IMR-90 (cell line): ENCODE measurements at regions not wholly inside any gene's neighbourhood (a gene's known extent, or its start where the extent isn't known, plus 50 kb on each side); places are given as distances from the start of the nearest gene placed in this dataset.

Experiments
- ATAC-seq: fragments of 200-7000 bp; cut with Tn5 transposase; 2 replicates; pipeline ENCODE4 v1.9.1; 2020; ENCODE audit warnings: low read depth, mild to moderate bottlenecking, moderate library complexity
- BruUV-seq: library from RNA; stranded (reverse); fragments of 400-500 nt; replicated peaks from 2 replicates; lab custom pipeline; 2021; lab: Mats Ljungman, UMichigan
- CTCF ChIA-PET: fragments of 300-600 bp; formaldehyde crosslinking; extraction: SDS; loops from one replicate; lab custom pipeline; 2021; ENCODE audit warnings: antibody characterized with exemption; lab: Yijun Ruan, JAX
- POLR2A ChIA-PET: fragments of 300-600 bp; sonication (Branson Sonifier 250); formaldehyde crosslinking; loops from one replicate; lab custom pipeline; 2022; ENCODE audit warnings: antibody characterized with exemption; ENCODE audit not compliant: unreplicated experiment; lab: Charles Lee
- DNase-seq: peaks from one replicate; pipeline ENCODE4 v3.0.0; 2013
- H2AFZ ChIP-seq: replicated peaks from 2 replicates; pipeline ENCODE3; 2013; ENCODE audit warnings: low read length, mild to moderate bottlenecking; ENCODE audit not compliant: poor library complexity
- H2AK5ac ChIP-seq: 2 replicates; pipeline ENCODE4 v1.6.1; 2013; ENCODE audit warnings: low read depth, low read length, inconsistent platforms
- H2AK9ac ChIP-seq: replicated peaks from 2 replicates; pipeline ENCODE3; 2013; ENCODE audit warnings: mild to moderate bottlenecking, low read depth, low read length, moderate library complexity; ENCODE audit not compliant: poor library complexity
- H2BK120ac ChIP-seq: 2 replicates; pipeline ENCODE4 v1.6.1; 2013; ENCODE audit warnings: low read depth, low read length, inconsistent platforms
- H2BK15ac ChIP-seq: 3 replicates; pipeline ENCODE4 v1.6.1; 2013; ENCODE audit warnings: low read depth, low read length, inconsistent platforms
- H2BK20ac ChIP-seq: 2 replicates; pipeline ENCODE4 v1.6.1; 2013; ENCODE audit warnings: low read depth, mild to moderate bottlenecking, inconsistent platforms, low read length, moderate library complexity
- H2BK5ac ChIP-seq: 2 replicates; pipeline ENCODE4 v1.6.1; 2013; ENCODE audit warnings: mild to moderate bottlenecking, low read depth, low read length, inconsistent platforms; ENCODE audit not compliant: poor library complexity, severe bottlenecking
- H3K14ac ChIP-seq: replicated peaks from 2 replicates; pipeline ENCODE4 v1.6.1; 2013; ENCODE audit warnings: low read depth, low read length, inconsistent platforms
- H3K18ac ChIP-seq: 2 replicates; pipeline ENCODE4 v1.6.1; 2013; ENCODE audit warnings: low read depth, low read length, control low read depth
- H3K23ac ChIP-seq: 2 replicates; pipeline ENCODE4 v1.6.1; 2013; ENCODE audit warnings: low read depth, low read length, inconsistent platforms
- H3K27ac ChIP-seq: 2 replicates; pipeline ENCODE4 v1.5.1; 2013; ENCODE audit warnings: mild to moderate bottlenecking, control low read depth, low read length; ENCODE audit not compliant: insufficient read depth
- H3K27me3 ChIP-seq: 2 replicates; pipeline ENCODE4 v1.6.1; 2013; ENCODE audit warnings: low read length; ENCODE audit not compliant: control insufficient read depth, insufficient read depth
- H3K36me3 ChIP-seq: 2 replicates; pipeline ENCODE4 v1.6.1; 2013; ENCODE audit warnings: low read length, mixed read lengths; ENCODE audit not compliant: control insufficient read depth, insufficient read depth
- H3K4ac ChIP-seq: 2 replicates; pipeline ENCODE4 v1.6.1; 2013; ENCODE audit warnings: low read depth, low read length, inconsistent platforms
- H3K4me1 ChIP-seq: 2 replicates; pipeline ENCODE4 v1.6.1; 2013; ENCODE audit warnings: low read length, mixed read lengths; ENCODE audit not compliant: control insufficient read depth, insufficient read depth
- H3K4me2 ChIP-seq: 2 replicates; pipeline ENCODE4 v1.6.1; 2013; ENCODE audit warnings: low read depth, mild to moderate bottlenecking, control low read depth, low read length, moderate library complexity
- H3K4me3 ChIP-seq: 2 replicates; pipeline ENCODE4 v1.5.1; 2013; ENCODE audit warnings: low read depth, mild to moderate bottlenecking, control low read depth, low read length, moderate library complexity; ENCODE audit not compliant: insufficient read depth
- H3K56ac ChIP-seq: 2 replicates; pipeline ENCODE4 v1.6.1; 2013; ENCODE audit warnings: low read length, inconsistent platforms; ENCODE audit not compliant: insufficient read depth; ENCODE audit errors: extremely low read depth
- H3K79me1 ChIP-seq, 2 experiments: 2 replicates each; pipeline ENCODE4 v1.6.1; 2013; ENCODE audit warnings: low read length in 2 of 2, inconsistent platforms in 1 of 2, low read depth in 1 of 2
- H3K9ac ChIP-seq: 2 replicates; pipeline ENCODE4 v1.6.1; 2013; ENCODE audit warnings: low read depth, low read length, control low read depth
- H3K9me1 ChIP-seq: 2 replicates; pipeline ENCODE4 v1.6.1; 2013; ENCODE audit warnings: low read length, inconsistent platforms; ENCODE audit not compliant: insufficient read depth
- H3K9me3 ChIP-seq: 2 replicates; pipeline ENCODE4 v1.6.1; 2013; ENCODE audit warnings: low read length; ENCODE audit not compliant: control insufficient read depth, insufficient read depth
- H4K20me1 ChIP-seq: 2 replicates; pipeline ENCODE4 v1.6.1; 2013; ENCODE audit warnings: low read length, inconsistent platforms; ENCODE audit not compliant: insufficient read depth
- H4K5ac ChIP-seq: 2 replicates; pipeline ENCODE4 v1.6.1; 2013; ENCODE audit warnings: mild to moderate bottlenecking, low read depth, low read length, control low read depth
- H4K8ac ChIP-seq, 2 experiments: 2 replicates each; pipeline ENCODE4 v1.6.1; 2013; ENCODE audit warnings: low read depth in 2 of 2, low read length in 2 of 2, control low read depth in 1 of 2, inconsistent platforms in 1 of 2
- H4K91ac ChIP-seq: 2 replicates; pipeline ENCODE4 v1.6.1; 2013; ENCODE audit warnings: low read depth, low read length, inconsistent platforms; ENCODE audit not compliant: insufficient read depth
- MAFK ChIP-seq: IDR thresholded peaks from 2 replicates; pipeline ENCODE4 v1.6.1; 2012; ENCODE audit warnings: low read depth, low read length, improper control_type of control experiment
- NFE2L2 ChIP-seq: fragments of 150-350 bp; IDR thresholded peaks from 2 replicates; pipeline ENCODE4 v1.6.1; 2016; ENCODE audit warnings: low read depth, mild to moderate bottlenecking, low read length
- RAD21 ChIP-seq: IDR thresholded peaks from 2 replicates; pipeline ENCODE4 v1.6.1; 2012; ENCODE audit warnings: low read length, improper control_type of control experiment
- WGBS, 2 experiments: methylation state at CpG; one replicate each; pipeline versions ENCODE4 v1.1.5 to v1.1.7; 2013; ENCODE audit warnings: missing lambda C conversion rate in 2 of 2; ENCODE audit not compliant: insufficient read length in 1 of 2; ENCODE audit errors: extremely low coverage in 2 of 2; 5-methylcytosine and 5-hydroxymethylcytosine counted together
- dilution Hi-C: fragments of 300-500 bp; cut with HindIII; formaldehyde crosslinking; loops from one replicate; pipeline ENCODE4 v1.14.3; 2018; ENCODE audit warnings: low sequenced_read_pairs; ENCODE audit not compliant: unreplicated experiment
- in situ Hi-C: fragments of 300-500 bp; cut with MboI; formaldehyde crosslinking; loops from 3 replicates; pipeline ENCODE4 v1.14.3; 2019; ENCODE audit warnings: low sequenced_read_pairs, inconsistent platforms, mixed read lengths
- intact Hi-C: fragments of 100-400 bp; cut with micrococcal nuclease; formaldehyde crosslinking; loops from 2 replicates; pipeline ENCODE4 v1.10.0; 2022

- Histone ChIP-seq H2BK20ac (peak overlapping the region; percentile 85), H4K8ac (peak overlapping the region; percentile 3 to 10; a peak in 2 of 4 replicates), H4K5ac (peak overlapping the region; percentile 49), H3K18ac (peak overlapping the region; percentile 69), H3K4me2 (peak overlapping the region; percentile 11), H3K79me1 (peaks cover 0 to 6% of the 10 kb centered on the region in 2 experiments; a peak in 1 of 4 replicates), H3K56ac (no peak overlapping the region), H2BK120ac (peak overlapping the region; percentile 75), H2BK5ac (peak overlapping the region; percentile 47), H3K4me3 (no peak overlapping the region), H2AFZ (peak overlapping the region; percentile 25), H2AK9ac (peak overlapping the region; percentile 15), H3K9me1 (peaks cover 11% of the 10 kb centered on the region), H3K36me3 (no peaks in the 10 kb centered on the region), H3K27ac (peak overlapping the region; percentile 7; the same call in 1 of the 2 replicates), H3K27me3 (no peaks in the 10 kb centered on the region), H3K9me3 (no peaks in the 10 kb centered on the region), H3K14ac (peak overlapping the region; percentile 49), H3K4ac (peak overlapping the region; percentile 68), H2AK5ac (peak overlapping the region; percentile 84), H2BK15ac (peak overlapping the region; percentile 78), H3K23ac (no peak overlapping the region), H3K9ac (no peak overlapping the region), H4K20me1 (no peaks in the 10 kb centered on the region), H3K4me1 (peaks cover 26% of the 10 kb centered on the region), H4K91ac (peak overlapping the region; percentile 52)
- intact Hi-C loops: no loop called here
- ChIA-PET CTCF (no interaction called here), POLR2A (no interaction called here)
- dilution Hi-C loops: no loop called here
- in situ Hi-C loops: no loop called here
- no TSS peak for BruUV-seq
- ATAC-seq: peak; percentile 68
- no peak for TF ChIP-seq MAFK
- no peak for TF ChIP-seq RAD21
- TF ChIP-seq NFE2L2: no peak
- peak; percentile 46 for DNase-seq
- WGBS, 2 experiments: no CpG with 5 or more reads among the region's 9 CpGs
Observed at GRCh38 chr6:14882394-14883026, 363.4 kb upstream of the JARID2 start.
